ENCODE measurements at regions not wholly inside any gene's neighbourhood (a gene's known extent, or its start where the extent isn't known, plus 50 kb on each side); places are given as distances from the start of the nearest gene placed in this dataset.

GRCh38 chr6:106035655-106036054 is 50.5 kb upstream of the PRDM1 start:
- no peak for FAIRE-seq

GRCh38 chr6:106033806-106034205 is 52.3 kb upstream of the PRDM1 start:
- peak; percentile 33 for FAIRE-seq

DNA sequence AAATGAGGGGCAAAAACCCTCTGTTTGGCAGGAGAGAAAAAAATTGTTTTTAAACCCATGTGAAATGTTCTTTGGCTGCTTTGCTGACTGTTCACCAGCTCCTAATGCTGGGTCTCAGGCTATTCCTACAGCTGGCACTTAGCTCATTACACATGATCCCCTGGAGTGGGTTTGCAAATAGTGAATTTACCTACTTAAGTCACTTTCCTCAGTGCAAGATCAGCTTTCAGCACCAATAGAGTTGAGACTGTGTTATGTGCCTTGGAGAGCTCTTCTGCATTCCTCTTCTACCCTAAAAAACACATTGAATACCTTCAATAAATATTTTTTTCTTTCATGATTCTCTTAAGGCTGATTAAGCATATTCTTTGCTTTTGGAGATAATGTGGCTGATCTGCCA is 58.4 kb upstream of the PRDM1 start:
- FAIRE-seq = no peak

DNA sequence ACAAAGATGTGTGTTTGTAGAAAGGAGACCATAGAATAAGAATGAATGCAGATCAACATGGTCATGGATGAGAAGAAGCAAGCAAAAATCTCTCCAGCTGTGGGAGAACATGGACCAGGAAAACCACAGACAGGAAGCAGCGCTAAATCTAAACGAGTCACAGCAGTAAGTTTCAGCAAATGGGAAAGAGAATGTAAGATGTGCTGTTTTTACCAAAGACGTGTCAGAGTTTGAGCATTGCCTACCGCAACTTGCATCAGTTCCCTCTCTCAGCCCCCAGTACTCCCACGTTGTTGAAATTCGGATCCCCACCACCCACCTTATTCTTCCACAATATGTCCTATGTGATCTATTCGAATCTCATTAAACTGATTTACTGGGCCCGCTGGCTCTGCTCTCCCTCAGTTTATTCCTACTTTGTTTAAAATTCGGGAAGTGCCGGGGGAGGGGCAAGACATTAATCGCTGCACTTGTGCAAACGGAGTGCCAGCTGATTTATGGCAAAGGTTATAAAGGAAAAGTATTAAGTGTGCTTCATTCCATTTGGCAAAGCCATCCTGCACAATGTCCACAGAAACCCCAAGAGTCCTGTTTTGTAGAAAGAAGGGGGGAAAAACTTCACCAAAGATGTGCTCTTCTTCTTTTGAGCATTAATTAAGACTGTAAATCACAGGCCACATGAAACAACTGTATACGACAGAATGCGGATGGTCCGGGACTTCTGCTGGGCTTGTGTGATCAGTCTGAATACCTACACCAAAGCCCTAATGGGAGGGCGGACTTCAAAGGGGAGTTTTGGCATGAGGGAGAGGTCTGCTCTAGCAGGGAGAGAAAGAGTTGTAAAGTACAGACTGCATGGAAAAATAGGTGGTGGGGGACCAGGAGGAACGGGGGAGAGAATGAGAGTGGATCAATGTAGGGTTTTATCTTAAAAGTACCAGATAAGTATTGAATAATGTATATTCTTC is 59.1 kb upstream of the PRDM1 start:
- no peak for FAIRE-seq

DNA sequence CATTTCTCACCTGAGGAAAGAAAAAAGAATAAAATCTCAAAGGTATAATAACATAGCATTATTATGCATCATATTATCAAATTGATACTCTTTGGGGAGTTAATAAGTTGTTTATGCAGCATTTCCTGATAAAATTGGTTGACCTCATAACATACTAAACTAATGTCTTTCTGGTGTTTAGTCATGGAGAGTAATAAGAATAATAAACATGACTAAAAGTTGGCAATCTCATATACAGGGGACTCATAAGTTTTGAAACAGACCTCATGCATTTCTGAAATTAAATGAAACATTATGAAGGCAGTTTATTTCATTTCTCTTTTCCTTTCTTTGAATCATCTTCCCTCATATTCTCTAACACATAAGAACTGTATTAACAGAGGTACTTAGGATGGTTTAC is 60.5 kb upstream of the PRDM1 start:
- no peak for FAIRE-seq

DNA sequence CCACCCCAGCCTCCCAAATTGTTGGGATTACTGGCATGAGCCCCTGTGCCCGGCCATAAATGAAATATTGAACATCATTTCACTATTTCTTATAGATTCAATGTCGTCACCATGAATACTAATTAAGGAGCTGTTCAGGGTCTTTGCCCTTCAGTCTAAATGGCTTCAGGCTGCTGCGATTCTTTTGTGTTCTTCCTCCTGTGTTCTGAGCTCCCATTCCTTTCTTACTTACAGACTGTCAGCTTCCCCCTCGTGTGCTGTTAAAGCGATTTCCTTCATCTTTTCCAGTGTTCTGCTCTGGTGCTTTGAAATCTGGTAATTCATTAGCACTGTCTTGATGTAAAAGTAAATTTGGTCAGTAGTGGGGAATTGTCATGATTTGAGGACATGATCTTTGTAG is 63.3 kb upstream of the PRDM1 start:
- FAIRE-seq = no peak

DNA sequence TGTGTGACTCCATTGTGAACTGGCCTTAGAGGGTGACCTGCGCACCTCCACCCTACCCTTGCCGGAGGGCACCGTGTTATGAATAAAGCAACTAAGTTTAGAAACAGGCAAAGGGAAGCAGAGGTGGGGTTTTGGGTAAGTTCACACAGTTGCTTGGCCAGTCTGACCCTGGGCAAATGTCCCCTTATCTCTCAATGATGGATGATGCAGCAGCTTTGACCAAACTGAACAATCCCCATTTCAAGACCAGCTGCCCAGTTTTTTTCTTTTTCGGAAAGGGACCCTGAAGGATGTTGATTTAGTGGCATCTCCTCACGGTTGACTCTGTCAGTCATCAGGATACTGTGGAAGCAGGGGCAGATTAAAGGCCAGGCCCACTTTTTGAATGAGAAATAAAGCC is 68.7 kb upstream of the PRDM1 start:
- FAIRE-seq = no peak

DNA sequence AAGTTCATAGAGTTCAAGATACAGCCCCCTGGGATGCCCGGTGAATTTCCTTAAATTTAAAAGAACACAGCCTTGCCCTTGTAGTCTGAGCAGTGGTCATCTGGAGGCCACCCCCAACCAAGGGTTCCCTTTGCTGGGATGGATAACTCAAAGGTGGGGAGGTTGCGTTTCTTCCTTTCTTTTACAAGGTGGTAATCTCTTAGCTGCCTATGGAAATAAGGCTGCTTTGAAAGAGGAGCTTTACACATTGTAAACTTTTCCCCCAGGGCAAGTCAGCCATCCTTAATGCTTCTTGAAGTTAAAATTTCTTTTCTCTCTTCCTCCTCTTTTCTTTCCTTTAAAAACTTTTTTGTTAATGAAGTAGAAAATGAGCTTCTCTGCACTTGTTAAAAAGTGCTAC is 71.2 kb upstream of the PRDM1 start:
- no peak for FAIRE-seq

- FAIRE-seq = no peak
Observed at GRCh38 chr6:106011476-106011875, 74.7 kb upstream of the PRDM1 start.

GRCh38 chr6:106005954-106006353 is 80.2 kb upstream of the PRDM1 start:
- FAIRE-seq = no peak

DNA sequence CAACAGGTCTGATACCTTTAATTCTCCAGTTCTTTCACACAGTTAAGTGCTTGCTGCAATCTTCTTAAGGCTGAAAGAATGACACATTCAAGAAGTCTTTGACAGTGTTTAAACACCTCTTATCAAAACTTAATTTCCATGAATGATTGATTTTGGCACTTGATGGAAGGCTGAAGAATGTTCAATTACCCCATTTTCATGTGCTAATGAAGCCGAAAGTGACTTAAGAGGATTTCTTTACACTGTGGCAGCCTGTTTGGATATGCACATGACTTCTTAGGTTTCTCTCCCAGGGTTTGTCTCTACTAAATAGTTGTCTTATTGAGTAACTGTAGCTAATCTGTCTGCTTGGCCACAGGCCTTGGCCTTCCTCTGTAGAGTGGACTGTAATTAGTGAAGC is 81.1 kb upstream of the PRDM1 start:
- FAIRE-seq = no peak

GRCh38 chr6:106003268-106003987 is 82.7 kb upstream of the PRDM1 start:
- FAIRE-seq = no peak

DNA sequence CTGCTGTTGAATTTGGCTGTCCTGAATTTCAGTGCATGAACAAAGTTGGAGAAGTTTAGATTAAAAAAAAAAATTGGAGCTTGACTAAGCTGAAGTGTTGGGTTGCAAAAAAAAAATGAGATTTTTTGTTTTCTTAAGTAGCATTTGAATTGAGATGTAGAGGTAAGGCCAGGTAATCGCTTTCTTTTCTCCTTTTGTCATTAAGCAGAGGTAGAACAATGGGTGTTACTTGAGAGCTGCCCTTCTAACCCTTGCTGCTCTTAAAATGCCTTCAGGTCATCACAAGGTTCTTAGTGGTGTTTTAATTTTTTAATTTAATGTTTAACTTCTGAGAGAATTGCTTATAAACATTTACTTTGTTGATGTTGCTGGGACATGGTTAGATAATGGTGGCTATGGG is 84.1 kb upstream of the PRDM1 start:
- FAIRE-seq = no peak

GRCh38 chr6:106000935-106001334 is 85.2 kb upstream of the PRDM1 start:
- no peak for FAIRE-seq

DNA sequence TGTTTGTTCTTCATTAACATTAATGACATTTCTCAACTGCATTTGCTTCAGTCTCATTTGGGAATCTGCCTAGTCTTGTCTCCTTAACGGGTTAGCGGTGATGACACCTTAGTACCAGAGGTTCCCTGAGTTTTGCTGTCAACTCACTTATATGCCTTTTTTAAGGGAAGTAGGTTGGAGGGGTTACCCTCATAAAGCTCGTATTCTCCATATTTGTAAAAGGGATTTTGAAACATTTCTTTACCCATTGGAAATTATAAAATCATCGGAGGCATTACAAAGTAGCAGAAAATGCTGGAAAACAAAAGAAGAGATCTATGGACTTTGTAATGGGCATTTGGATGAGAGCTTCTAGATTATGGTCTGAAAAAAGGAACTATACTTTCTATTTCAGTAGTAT is 88.7 kb upstream of the PRDM1 start:
- FAIRE-seq = no peak

- FAIRE-seq = no peak
Observed at GRCh38 chr6:105995391-105995865, 90.7 kb upstream of the PRDM1 start.

- no peak for FAIRE-seq
Observed at GRCh38 chr6:105994591-105995390, 91.3 kb upstream of the PRDM1 start.

GRCh38 chr6:105994118-105994590 is 92.0 kb upstream of the PRDM1 start:
- no peak for FAIRE-seq

DNA sequence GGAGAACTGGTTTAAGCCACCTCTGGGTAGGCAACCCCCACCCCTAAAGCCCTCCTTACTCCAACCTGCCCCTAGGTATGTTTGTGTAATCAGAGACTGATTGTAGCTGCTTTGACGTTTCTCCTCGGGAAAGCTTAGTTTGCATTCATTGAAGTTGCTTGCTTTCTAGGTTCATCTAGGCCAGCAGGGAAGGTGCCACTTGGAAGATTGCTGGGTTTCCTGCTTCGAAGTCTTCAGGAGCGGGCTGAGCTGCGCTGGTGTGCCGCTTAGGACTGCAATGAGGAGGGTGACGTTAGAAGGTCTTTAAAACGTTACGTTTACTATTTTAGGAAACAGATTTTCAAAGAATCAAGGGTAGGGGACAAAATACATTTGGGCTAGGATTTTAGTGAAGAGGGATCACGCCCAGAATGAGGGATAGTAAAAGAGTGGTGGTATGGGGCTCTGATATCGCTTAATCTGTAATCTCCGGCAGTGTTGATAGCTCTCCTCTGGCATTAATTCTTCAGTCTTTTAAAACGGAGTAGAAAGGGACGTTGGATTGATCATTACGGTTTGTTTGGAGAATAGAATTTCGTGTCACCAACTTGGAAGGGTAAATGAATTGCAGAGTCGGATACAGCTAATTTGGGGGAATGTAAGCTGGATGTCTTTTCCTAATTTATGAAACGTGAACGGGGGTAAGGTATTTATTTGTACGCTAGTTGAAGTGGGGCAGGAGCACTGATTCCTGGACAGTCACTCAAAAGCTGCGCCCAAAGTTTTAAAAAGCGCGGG is 92.6 kb upstream of the PRDM1 start:
- FAIRE-seq = no peak

DNA sequence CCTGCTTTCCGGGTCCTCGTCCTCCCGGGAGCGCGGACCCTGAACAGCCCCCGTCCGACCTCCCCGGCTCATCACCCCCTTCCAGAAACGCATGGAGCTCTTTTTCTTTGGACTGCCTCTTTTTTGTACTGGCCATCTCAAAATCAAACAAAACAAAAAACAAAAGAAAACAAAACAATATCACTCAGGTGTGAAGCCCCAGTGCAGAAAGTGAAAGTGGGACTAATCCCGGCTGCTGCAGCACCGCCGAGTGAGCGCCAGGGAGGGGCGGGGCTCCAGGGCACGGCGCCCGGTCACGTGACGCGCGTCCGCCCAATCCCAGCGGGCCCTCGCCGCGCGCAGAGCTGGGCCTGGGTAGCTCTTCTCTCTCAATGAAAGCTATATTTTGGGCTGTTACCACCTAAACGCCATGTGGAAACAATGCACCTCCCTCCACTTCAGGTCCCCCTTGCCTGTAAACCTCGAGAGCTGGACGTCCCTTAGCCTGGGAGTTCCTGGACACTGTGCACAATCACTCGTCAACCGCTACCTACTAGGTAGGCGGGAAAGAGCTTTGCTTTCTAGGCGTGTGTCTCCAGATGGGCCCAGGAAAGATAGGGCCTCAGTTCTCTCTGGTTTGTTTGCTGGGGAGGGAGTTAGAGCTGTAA is 93.7 kb upstream of the PRDM1 start:
- FAIRE-seq = no peak

DNA sequence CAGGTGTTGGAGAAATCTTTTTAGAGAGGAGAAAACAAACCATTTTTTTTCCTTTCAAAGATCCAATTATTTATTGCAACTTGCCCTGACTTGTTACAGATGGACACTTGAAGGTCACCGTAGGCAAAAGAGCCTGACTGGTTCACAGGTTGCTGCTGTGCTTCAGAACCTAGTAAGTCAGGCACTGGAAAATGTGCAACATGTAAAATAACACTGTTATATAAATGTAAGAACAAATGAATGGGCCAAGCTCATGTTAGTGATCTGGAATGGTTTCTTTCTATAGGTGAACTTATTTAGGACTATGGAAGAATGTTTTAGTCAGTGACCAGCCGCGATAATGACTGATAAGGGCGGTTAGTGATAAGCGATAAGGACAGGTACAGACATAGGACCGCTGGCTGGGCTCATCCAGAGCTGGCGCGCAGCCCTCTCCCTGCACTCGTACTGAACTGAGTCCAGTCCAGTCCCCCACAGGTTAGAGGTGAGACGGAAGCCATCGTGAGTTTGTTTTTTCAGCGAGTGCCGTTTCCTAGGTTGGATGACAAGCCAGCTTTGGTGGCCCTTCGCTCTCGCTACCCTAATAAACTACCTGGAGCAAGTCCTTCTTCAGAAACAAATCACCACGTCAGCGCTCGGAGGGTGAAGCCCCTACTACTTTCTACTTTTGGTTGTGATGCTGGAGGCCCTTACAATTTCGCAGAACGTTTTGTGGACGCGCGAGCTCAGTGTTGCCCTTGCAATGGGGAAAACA is 94.4 kb upstream of the PRDM1 start:
- FAIRE-seq = no peak

All from colon (tissue), 2 donors.